Keratinocyte (primary cell): ENCODE measurements at regions not wholly inside any gene's neighbourhood (a gene's known extent, or its start where the extent isn't known, plus 50 kb on each side); places are given as distances from the start of the nearest gene placed in this dataset.

Experiments used
- CTCF ChIP-seq, 3 experiments: IDR thresholded peaks in 1 of 3; conservative IDR thresholded peaks in 1 of 3; optimal IDR thresholded peaks in 1 of 3; 2 replicates in 2 of 3; 3 replicates in 1 of 3; pipeline versions ENCODE3 to v1.5.1; 2011; ENCODE audit warnings: low read length in 3 of 3, mild to moderate bottlenecking in 3 of 3, moderate library complexity in 2 of 3, control low read depth in 1 of 3, inconsistent platforms in 1 of 3; ENCODE audit not compliant: insufficient read depth in 2 of 3; ENCODE audit errors: extremely low read depth in 1 of 3
- EZH2 ChIP-seq: IDR thresholded peaks from one replicate; pipeline ENCODE4 v1.6.1; 2012; ENCODE audit warnings: inconsistent platforms, mild to moderate bottlenecking, low read length, moderate library complexity

GRCh38 chr15:35936284-35936683 lies 390.3 kb upstream of the DPH6 start:
- TF ChIP-seq CTCF (optimal IDR thresholded peaks at IDR 0.05 in 1 of 3, IDR thresholded peaks at IDR 0.05 in 1 of 3, conservative IDR thresholded peaks at IDR 0.05 in 1 of 3; ENCODE audit: extremely low read depth in 1 of 3, insufficient read depth in 2 of 3, low read length in 3 of 3): no peak
- TF ChIP-seq EZH2: no peak
